ENCODE measurements at regions not wholly inside any gene's neighbourhood (a gene's known extent, or its start where the extent isn't known, plus 50 kb on each side); places are given as distances from the start of the nearest gene placed in this dataset.
"Not testable (repeated sequence)": the region's sequence is repeated elsewhere in the genome, so short reads cannot be mapped to it uniquely, and the experiment has no call there.

DNA sequence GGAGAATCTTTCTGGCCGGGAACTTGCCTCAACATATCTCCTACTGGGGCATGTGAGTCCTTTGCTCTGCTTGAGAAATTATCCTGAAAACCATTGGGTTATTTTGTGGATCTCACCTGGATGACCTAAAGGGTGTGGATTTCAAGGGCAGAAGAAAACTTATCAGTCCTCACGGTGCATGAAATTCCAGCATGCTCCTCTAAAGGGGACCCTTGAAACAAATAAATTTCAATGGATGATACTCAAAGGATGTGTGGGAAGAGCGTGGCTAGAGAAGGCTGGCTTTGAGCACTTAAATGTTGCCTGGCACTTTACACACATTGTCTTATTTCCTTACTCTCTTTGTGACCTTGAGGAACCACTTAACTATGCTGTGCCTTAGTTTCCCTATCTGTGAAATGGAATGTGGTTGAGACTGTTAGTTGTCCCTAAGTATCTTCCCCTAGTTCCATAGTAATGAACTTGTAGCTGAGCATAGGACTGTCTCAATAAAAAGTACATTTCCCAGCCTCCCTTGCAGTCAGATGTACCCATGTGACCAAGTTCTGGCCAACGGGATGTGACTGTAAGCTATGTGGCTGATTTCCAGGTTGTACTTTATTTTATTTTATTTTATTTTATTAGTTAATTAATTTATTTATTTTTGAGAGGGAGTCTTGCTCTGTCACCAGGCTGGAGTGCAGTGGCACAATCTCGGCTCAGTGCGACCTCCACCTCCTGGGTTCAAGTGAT lies 81.9 kb upstream of the PTPN1 start:
- DNase-seq (ENCODE audit: low spot score), result no peak

- no peak for DNase-seq (ENCODE audit: low spot score)
Measured at GRCh38 chr20:50429412-50429811, 80.8 kb upstream of the PTPN1 start.

DNA sequence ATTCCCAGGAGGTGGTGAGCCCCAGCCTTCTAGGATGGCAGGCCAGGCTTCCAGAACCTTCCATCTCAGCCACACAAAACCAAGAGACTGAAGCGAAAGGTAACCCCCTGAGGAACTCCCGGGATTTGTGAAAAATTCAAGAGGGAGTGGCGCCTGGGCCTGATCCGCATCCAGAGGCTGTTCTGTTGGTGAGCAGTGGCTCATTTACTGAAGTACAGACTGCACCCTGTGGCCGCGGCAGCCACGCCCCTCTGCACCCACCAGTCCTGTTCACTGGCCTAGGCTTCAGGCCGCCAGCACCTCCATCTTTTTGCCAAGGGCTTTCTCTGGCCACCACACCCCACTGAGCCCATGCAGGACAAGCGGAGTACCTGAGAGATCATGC lies 79.1 kb upstream of the PTPN1 start:
- no peak for DNase-seq (ENCODE audit: low spot score)

- DNase-seq (ENCODE audit: low spot score), result no peak
Measured at GRCh38 chr20:50433001-50433761, 77.0 kb upstream of the PTPN1 start.

DNA sequence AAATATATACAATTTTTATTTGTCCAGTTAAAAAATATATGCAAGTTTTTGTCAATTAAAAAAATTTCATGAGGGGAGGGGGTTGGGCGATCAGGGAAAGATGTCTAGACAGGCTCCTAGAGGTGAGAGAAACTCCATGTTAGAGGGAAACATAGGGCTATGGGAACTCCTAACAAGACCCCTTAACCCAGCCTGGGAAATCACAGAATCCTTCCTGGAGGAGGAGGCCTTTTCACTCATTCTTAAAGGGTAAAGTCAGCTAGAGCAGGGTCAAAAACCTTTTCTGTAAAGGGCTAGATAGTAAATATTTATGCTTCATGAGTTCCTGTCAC lies 75.9 kb upstream of the PTPN1 start:
- DNase-seq (ENCODE audit: low spot score), result no peak

DNA sequence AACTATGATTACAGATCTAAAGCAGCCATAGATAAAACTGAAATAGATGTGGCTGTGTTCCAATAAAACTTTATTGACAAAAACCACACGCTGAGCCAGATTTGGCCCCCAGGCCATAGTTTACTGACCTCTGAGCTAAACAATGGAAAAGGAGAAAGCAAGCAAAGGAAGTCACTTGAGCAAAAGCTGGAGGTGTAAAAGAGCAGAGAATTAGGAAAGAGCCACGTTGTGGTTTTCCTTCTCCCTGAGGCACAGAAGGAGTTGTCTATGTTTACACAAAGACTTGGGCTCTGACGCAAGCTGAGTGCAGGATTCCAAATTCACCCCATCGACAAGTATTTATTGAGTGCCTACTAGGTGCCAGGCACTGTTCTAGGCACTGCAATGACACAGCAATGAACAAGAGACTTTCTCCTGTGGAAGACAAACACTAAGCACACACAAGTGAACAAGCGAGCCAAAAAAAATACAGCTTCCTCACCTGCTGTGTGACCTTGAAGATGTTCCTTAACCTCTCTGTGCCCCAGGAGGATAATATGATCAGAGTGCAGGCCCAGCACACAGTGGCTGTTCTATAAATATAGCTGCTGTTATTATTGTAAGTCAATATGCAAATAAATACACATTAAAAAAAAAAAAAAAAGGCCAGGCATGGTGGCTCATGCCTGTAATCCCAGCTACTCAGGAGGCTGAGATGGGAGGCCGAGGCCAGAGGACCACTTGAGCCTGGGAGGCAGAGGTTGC lies 75.4 kb upstream of the PTPN1 start:
- DNase-seq (ENCODE audit: low spot score), result no peak

- DNase-seq (ENCODE audit: low spot score), result no peak
Measured at GRCh38 chr20:50435397-50436051, 74.7 kb upstream of the PTPN1 start.

DNA sequence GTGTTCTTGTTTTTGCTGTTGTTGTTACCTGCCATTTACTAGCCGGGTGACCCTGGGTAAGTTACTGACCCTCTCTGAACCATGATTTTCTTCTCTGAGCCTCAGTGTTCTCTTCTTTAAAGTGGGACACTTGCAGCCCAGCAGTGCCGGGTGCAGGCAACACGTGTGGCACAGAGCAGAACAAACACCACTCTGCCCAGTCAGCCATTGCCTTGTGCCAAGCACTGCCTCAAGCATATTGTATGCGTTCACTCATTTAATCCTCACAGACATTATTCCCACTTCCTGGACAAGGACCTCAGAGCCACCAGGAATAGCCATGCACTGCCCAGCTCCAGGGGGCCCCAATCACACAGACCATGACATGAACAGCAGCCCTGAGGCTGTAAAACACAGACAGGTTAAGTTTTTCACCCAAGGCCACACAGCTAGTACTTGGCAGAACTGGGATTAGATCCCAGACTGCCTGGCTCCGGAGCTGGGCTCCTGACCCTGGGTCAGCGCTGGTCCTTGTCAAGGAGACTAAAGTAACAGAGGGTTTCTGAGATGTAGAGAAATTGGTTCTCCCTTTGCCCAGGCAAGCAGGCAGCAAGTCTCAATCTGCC lies 74.0 kb upstream of the PTPN1 start:
- no peak for DNase-seq (ENCODE audit: low spot score)

- DNase-seq (ENCODE audit: low spot score), result no peak
Measured at GRCh38 chr20:50436696-50437095, 73.5 kb upstream of the PTPN1 start.

DNA sequence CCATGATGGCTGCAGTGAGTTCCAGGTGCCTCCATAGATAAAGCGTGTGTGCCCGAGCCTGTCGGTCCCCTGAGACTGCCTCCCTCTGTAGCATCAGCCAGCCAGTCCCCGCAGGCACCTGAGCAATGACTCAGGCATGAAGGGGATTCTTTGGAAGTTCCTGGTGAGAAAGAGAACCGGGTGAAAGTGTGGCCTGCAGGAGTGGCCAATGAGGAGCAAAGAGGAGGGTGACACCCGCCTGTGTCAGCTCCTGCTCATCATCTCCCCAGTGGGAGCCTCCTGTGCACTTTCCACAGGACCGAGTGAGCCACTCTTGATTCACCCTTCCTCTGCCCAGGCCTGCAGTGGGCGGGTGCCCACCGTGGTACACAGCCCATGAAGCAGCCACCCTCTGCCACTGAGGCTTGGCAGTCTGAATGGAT lies 71.2 kb upstream of the PTPN1 start:
- no peak for DNase-seq (ENCODE audit: low spot score)

DNA sequence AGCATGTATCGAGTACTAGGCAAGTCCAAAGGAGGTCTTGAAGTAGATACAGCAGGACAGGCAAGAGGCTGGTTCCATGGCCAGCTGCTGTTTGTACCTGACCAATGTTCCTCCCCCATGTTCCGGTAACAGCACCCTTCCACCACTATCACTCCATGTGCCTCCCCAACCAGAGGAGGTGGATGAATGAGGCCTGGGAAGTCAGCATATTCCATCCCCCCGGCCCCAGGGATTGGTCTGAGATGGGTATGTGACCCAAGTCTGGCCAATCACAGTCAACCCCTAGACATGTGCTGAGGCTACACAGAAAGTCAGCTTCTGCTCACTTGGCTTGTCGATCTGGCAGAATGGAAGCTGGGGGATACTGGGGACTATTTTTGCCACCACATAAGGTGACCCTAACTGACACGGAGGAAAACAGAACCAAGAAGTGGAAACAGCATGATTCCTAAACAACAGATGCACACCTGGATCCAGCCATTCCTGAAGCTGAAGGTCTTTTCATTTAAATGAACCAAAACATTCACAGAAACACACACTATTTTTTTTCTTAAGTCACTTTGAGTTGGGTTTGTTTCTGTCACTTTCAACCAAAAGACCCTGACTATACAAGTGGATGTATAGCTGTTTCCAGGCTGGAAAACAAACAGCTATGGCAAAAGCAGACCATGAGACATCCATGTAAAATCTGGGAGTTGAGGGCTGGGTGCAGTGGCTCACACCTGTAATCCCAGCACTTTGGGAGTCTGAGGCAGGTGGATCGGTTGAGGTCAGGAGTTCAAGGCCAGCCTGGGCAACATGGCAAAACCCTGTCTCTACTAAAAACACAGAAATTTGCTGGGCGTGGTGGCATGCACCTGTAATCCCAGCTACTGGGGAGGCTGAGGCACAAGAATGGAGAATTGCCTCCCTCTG lies 70.4 kb upstream of the PTPN1 start:
- no peak for DNase-seq (ENCODE audit: low spot score)

DNA sequence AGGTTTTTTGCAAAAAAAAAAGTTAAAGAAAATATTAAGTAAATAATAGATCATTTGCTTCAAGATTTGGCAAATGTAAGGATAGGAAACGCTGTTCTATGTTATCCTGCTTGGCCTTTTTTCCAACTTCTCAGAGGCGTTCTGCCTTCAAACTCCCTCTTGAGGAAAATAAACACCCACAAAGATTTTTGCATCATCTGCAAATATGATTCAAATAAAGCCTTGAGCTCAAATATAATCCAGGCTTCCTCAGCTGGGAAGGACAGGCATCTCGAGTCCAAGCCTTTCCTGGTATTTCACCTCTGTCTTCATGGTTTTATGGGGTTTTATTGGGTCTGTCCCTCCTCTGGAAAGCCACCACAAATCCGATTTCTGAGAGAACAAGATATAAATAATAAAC lies 67.7 kb upstream of the PTPN1 start:
- no peak for DNase-seq (ENCODE audit: low spot score)

GRCh38 chr20:50445354-50446151 lies 64.6 kb upstream of the PTPN1 start:
- no peak for DNase-seq (ENCODE audit: low spot score)

- no peak for DNase-seq (ENCODE audit: low spot score)
Measured at GRCh38 chr20:50446351-50447101, 63.7 kb upstream of the PTPN1 start.

GRCh38 chr20:50447102-50447804 lies 62.9 kb upstream of the PTPN1 start:
- DNase-seq (ENCODE audit: low spot score), result no peak

- no peak for DNase-seq (ENCODE audit: low spot score)
Measured at GRCh38 chr20:50447817-50448216, 62.4 kb upstream of the PTPN1 start.

- DNase-seq (ENCODE audit: low spot score), result not testable (repeated sequence)
Measured at GRCh38 chr20:50448625-50449403, 61.4 kb upstream of the PTPN1 start.

Measured in hematopoietic multipotent progenitor cell treated with erythropoietin and hydrocortisone succinate and interleukin-3 and kit ligand, for 17 days (in vitro differentiated cells).